SH-SY5Y (cell line): ENCODE measurements at regions not wholly inside any gene's neighbourhood (a gene's known extent, or its start where the extent isn't known, plus 50 kb on each side); places are given as distances from the start of the nearest gene placed in this dataset.

ENCODE experiments used
- GATA2 ChIP-seq: IDR thresholded peaks from 2 replicates; pipeline ENCODE4 v1.6.1; 2011; ENCODE audit warnings: mild to moderate bottlenecking, low read depth, low read length
- GATA3 ChIP-seq: IDR thresholded peaks from 2 replicates; pipeline ENCODE4 v1.6.1; 2011; ENCODE audit warnings: low read depth, mild to moderate bottlenecking, low read length, moderate library complexity

DNA sequence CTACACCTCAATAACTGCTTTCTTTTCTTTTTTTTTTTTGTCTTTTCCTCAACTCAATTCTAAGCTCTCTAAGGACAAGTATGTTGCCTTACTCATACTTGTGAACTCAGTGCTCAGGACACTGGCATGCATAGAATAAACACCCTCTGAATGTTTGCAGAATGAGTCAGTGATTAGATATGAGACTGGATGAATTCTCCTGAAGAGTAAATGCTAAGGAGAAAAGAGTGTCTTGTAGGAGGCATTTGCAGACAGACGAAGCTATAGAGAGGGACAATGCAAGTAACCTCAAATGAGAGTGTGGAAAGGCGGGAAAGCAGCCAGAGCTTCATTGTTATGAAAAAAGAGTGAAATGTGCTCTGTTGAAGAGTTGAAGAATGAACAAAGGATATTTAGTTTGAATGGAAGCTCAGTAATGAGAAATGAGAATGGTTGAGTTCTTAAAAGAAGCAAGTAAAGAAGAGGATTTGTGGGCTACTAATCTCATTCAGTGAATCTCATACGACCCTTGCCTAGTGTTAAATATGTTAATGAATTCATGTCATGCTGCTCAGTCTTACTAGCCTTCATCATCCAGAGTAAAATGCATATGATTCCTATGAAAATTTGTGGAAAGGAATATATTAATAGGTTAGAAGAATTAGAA is 166.1 kb upstream of the DPYD start:
- TF ChIP-seq GATA3 (no peak), GATA2 (no peak)
